Heart right ventricle (tissue), 16 donors: ENCODE measurements at regions not wholly inside any gene's neighbourhood (a gene's known extent, or its start where the extent isn't known, plus 50 kb on each side); places are given as distances from the start of the nearest gene placed in this dataset.

ENCODE experiments used
- ATAC-seq, 8 donors: fragments of 200-7000 bp; cut with Tn5 transposase; one replicate each; pipeline ENCODE4 v1.9.1; 2020; ENCODE audit warnings: mild to moderate bottlenecking in 8 of 8, moderate library complexity in 8 of 8, moderate number of reproducible peaks in 1 of 8
- DNase-seq, 2 donors: peaks; one replicate each; pipeline ENCODE4 v3.0.0-alpha.2; 2020
- H3K27ac ChIP-seq, 10 donors: fragments of 200-600 bp; sonication (generic) in 2 of 10; one replicate each; pipeline versions ENCODE4 v1.5.0 to v1.8.0; 2020 to 2022; ENCODE audit warnings: mild to moderate bottlenecking in 3 of 10
- H3K27me3 ChIP-seq, 7 donors: fragments of 200-600 bp; one replicate each; pipeline ENCODE4 v1.8.0; 2021 to 2022; ENCODE audit warnings: mild to moderate bottlenecking in 2 of 7
- H3K36me3 ChIP-seq, 9 donors: fragments of 200-600 bp; sonication (generic) in 1 of 9; one replicate each; pipeline versions ENCODE4 v1.5.0 to v1.8.0; 2020 to 2022; ENCODE audit warnings: mild to moderate bottlenecking in 2 of 9
- H3K4me1 ChIP-seq, 9 donors: fragments of 200-600 bp; sonication (generic) in 1 of 9; one replicate each; pipeline versions ENCODE4 v1.5.0 to v1.8.0; 2020 to 2022; ENCODE audit warnings: mild to moderate bottlenecking in 4 of 9
- H3K4me3 ChIP-seq, 10 donors: fragments of 200-600 bp; sonication (generic) in 2 of 10; one replicate each; pipeline versions ENCODE4 v1.5.0 to v1.8.0; 2020 to 2022; ENCODE audit warnings: mild to moderate bottlenecking in 7 of 10, moderate library complexity in 2 of 10
- H3K9me3 ChIP-seq, 11 donors: fragments of 200-600 bp in 10 of 11; sonication (generic) in 2 of 11; one replicate each; pipeline versions ENCODE4 v1.5.0 to v1.8.0; 2013 to 2022; ENCODE audit warnings: mild to moderate bottlenecking in 2 of 11, control low read depth in 1 of 11, moderate library complexity in 1 of 11
- CTCF ChIP-seq, 9 donors: fragments of 200-600 bp; sonication (generic) in 2 of 9; IDR thresholded peaks; one replicate each; pipeline versions ENCODE4 v1.5.0 to v1.8.0; 2021 to 2022; ENCODE audit warnings: antibody characterized with exemption in 9 of 9, mild to moderate bottlenecking in 5 of 9, moderate library complexity in 1 of 9
- WGBS, 2 donors: extraction: QIAGEN DNeasy Blood & Tissue Kit; methylation state at CpG; one replicate each; pipeline ENCODE4 v1.1.7; 2013; ENCODE audit warnings: inconsistent platforms in 1 of 2; 5-methylcytosine and 5-hydroxymethylcytosine counted together
- intact Hi-C, 10 donors: fragments of 100-400 bp; cut with DNase I; formaldehyde crosslinking; loops; one replicate each; pipeline versions ENCODE4 v1.11.1 to v1.14.2; 2022
- donor health status: Arrhythmogenic right ventricular cardiomyopathy.
- donor health status: ischemic (EF 13 %, LVEDD 7.1; RV severe dilation, severe dysfunction).
- donor health status: healthy with polysubstance abuse.
- donor health status: DM: no; HTN: yes; CAD: no.
- donor health status: DM: no; HTN: no; CAD: no.
- donor health status: ischemic (EF 25% LVEDD 6.9; RV normal size, moderate dysfunction).
- donor health status: ischemic (EF 25% LVEDD 5.7; RV mildly dilated, moderate dysfunction).
- donor health status: healthy.
- donor health status: DM: yes; HTN: yes; CAD: no.
- donor health status: Ischemic cardiomyopathy.
- donor health status: ischemic (EF 35%, LVEDD 5.7; RV mildly dilated, moderate dysfunction).
- donor health status: nonischemic (EF 11% LVEDD 7.7; RV severe dilation, severe dysfunction).
- donor health status: DM: yes; HTN: yes; CAD: no.
- donor health status: PGD.
- donor health status: ischemic (EF 29% LVEDD 5.4; RV normal size, mild dysfunction).
- donor health status: nonischemic (EF 23%, LVEDD 6.1; RV moderate dilation, normal function).

DNA sequence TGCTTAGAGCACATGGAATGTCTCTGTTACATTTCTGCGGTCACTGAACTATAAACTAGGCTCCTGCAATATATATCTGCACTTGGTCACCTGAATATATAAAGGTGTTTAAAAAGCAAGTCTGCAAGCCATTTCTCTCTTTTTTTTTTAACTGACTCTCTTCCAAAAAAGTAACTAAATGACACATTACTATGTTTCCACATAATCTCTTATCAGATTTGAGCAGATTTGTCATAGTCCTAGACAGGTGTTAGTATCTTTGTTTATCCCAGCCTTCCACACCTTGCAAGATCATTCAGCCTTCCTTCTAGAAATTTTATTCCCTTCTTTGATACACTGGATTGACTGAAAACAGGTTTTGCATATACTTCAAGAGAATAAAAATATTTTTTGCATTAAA lies 86.7 kb upstream of the KLF7 start:
- 96 to 100% methylated on average over 1 of the region's 1 CpG for WGBS, 2 donors
- ATAC-seq (no peak), DNase-seq (no peak)
- H3K4me1 ChIP-seq: peaks cover 2 to 59% (median 13%) of the 10 kb centered on the region in 9 donors
- H3K27ac ChIP-seq: no peak overlapping the region
- no peaks in the 10 kb centered on the region for H3K36me3 ChIP-seq
- no peak for TF ChIP-seq CTCF (IDR thresholded peaks at IDR 0.05)
- intact Hi-C loops: no loop called here
- no peaks in the 10 kb centered on the region for H3K9me3 ChIP-seq
- H3K4me3 ChIP-seq: no peak overlapping the region
- H3K27me3 ChIP-seq: no peaks in the 10 kb centered on the region

- 87 to 93% methylated on average over 4 of the region's 4 CpGs for WGBS, 2 donors
- H3K9me3 ChIP-seq: no peaks in the 10 kb centered on the region
- intact Hi-C loops: no loop called here
- H3K4me1 ChIP-seq: peaks cover 7 to 66% (median 20%) of the 10 kb centered on the region in 9 donors
- H3K27me3 ChIP-seq: no peaks in the 10 kb centered on the region
- no peak for TF ChIP-seq CTCF (IDR thresholded peaks at IDR 0.05)
- DNase-seq: no peak
- no peak for ATAC-seq
- no peaks in the 10 kb centered on the region for H3K36me3 ChIP-seq
- H3K4me3 ChIP-seq: no peak overlapping the region
- peak overlapping the region in 1 of 10 donors; percentile 69 for H3K27ac ChIP-seq
Observed at GRCh38 chr2:207252979-207253645, 87.4 kb upstream of the KLF7 start.

DNA sequence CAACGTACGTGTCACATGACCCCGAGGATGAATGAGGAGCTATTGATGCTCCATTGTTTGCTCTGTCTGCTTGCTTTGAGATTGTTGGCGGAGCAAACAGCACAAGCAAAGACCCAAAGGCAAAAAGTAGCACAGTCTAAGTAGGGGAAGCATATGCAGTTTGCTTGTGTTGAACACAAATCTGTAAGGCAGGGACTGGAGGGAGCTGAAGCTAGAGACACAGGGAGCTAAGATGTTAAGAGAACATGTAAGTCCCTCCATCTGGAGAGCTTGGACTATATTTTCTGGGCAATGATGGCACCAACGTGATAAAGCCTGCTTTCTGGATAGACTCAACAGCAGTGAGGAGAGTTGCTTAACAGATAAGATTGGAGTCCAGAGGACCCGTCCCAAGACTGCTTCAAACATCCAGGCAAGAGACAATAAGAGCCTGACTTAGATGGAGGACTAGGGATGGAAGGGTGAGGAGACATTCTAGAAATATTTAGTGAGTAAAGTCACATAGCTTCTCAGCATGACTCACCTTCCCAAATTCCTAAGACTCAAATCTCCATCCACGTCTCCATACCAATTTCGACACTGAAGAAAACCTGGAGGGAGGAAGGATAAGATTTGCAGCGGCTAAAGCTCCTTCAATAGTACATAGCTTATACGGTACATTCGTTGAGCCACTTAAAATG lies 88.1 kb upstream of the KLF7 start:
- no peaks in the 10 kb centered on the region for H3K36me3 ChIP-seq
- intact Hi-C loops: no loop called here
- peak overlapping the region in 1 of 10 donors; percentile 69 for H3K27ac ChIP-seq
- WGBS, 2 donors: 70 to 81% methylated on average over 11 of the region's 11 CpGs
- no peak for DNase-seq
- TF ChIP-seq CTCF (IDR thresholded peaks at IDR 0.05): no peak
- H3K9me3 ChIP-seq: no peaks in the 10 kb centered on the region
- H3K4me3 ChIP-seq: no peak overlapping the region
- ATAC-seq: no peak
- H3K27me3 ChIP-seq: no peaks in the 10 kb centered on the region
- peaks cover 12 to 69% (median 27%) of the 10 kb centered on the region in 9 donors for H3K4me1 ChIP-seq

- Histone ChIP-seq H3K4me1 (peaks cover 15 to 70% (median 36%) of the 10 kb centered on the region in 9 donors), H3K36me3 (no peaks in the 10 kb centered on the region), H3K27me3 (no peaks in the 10 kb centered on the region), H3K9me3 (no peaks in the 10 kb centered on the region), H3K27ac (peak overlapping the region in 2 of 10 donors; percentile 18 to 69), H3K4me3 (peak overlapping the region in 1 of 10 donors; percentile 1)
- intact Hi-C loops: loop anchor here in 2 of 10 donors (5.0 kb wide), 2 partner anchors 88 to 217 kb away; partner anchors contain the start of gene KLF7 (in 1 of the 2)
- DNase-seq (no peak), ATAC-seq (no peak)
- TF ChIP-seq CTCF (IDR thresholded peaks at IDR 0.05): no peak
- 70 to 73% methylated on average over 9 of the region's 9 CpGs for WGBS, 2 donors
Observed at GRCh38 chr2:207254591-207255464, 89.1 kb upstream of the KLF7 start.
